ENCODE measurements at regions not wholly inside any gene's neighbourhood (a gene's known extent, or its start where the extent isn't known, plus 50 kb on each side); places are given as distances from the start of the nearest gene placed in this dataset.

DNA sequence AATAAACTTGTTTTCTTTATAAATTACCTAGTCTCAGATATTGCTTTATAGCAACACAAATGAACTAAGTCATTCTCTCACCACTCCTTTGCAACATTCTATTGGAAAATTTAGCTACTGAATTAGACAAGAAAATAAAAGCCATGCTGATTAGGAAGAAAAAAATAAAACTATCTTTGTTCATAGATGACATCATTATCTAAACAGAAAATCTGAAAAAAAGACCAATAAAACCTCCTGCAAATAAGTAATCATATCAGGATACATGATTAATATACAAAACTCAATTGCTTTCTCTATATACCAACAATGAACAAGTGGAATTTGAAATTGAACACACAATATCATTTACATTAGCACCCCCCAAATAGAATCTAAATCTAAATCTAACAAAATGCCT lies 455.3 kb upstream of the KIF2A start:
- TF ChIP-seq, protein P1, sequence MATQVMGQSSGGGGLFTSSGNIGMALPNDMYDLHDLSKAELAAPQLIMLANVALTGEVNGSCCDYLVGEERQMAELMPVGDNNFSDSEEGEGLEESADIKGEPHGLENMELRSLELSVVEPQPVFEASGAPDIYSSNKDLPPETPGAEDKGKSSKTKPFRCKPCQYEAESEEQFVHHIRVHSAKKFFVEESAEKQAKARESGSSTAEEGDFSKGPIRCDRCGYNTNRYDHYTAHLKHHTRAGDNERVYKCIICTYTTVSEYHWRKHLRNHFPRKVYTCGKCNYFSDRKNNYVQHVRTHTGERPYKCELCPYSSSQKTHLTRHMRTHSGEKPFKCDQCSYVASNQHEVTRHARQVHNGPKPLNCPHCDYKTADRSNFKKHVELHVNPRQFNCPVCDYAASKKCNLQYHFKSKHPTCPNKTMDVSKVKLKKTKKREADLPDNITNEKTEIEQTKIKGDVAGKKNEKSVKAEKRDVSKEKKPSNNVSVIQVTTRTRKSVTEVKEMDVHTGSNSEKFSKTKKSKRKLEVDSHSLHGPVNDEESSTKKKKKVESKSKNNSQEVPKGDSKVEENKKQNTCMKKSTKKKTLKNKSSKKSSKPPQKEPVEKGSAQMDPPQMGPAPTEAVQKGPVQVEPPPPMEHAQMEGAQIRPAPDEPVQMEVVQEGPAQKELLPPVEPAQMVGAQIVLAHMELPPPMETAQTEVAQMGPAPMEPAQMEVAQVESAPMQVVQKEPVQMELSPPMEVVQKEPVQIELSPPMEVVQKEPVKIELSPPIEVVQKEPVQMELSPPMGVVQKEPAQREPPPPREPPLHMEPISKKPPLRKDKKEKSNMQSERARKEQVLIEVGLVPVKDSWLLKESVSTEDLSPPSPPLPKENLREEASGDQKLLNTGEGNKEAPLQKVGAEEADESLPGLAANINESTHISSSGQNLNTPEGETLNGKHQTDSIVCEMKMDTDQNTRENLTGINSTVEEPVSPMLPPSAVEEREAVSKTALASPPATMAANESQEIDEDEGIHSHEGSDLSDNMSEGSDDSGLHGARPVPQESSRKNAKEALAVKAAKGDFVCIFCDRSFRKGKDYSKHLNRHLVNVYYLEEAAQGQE (IDR thresholded peaks at IDR 0.05; ENCODE audit: insufficient read depth in 1 of 2, low read depth in 2 of 2, low read length in 2 of 2) = no peak
- TF ChIP-seq POLR2AphosphoS5 (IDR thresholded peaks at IDR 0.05; ENCODE audit: low read depth, low read length) (no peak), SIN3A (IDR thresholded peaks at IDR 0.05; ENCODE audit: borderline replicate concordance, insufficient read depth, low read length) (no peak), TAF1 (IDR thresholded peaks at IDR 0.05; ENCODE audit: borderline replicate concordance, insufficient read depth, low read length) (no peak), FOXP2 (optimal IDR thresholded peaks at IDR 0.05; ENCODE audit: borderline replicate concordance, extremely low read depth, extremely low read length, insufficient read depth) (no peak)

Measured in PFSK-1 (cell line).